Immature natural killer cell (primary cell): ENCODE measurements at regions not wholly inside any gene's neighbourhood (a gene's known extent, or its start where the extent isn't known, plus 50 kb on each side); places are given as distances from the start of the nearest gene placed in this dataset.
A peak's percentile ranks its signal among the peaks of the same experiment; 100 is the strongest.

Experiments
- DNase-seq, 3 donors: peaks; one replicate each; pipeline ENCODE4 v3.0.0; 2022; ENCODE audit warnings: mixed read lengths in 1 of 3
- H3K27ac Mint-ChIP-seq, 6 donors: one replicate each; pipeline ENCODE4 v1.8.0; 2020; ENCODE audit warnings: mixed read lengths in 6 of 6, mild to moderate bottlenecking in 5 of 6, inconsistent platforms in 4 of 6, moderate library complexity in 3 of 6
- H3K27me3 Mint-ChIP-seq, 3 donors: one replicate each; pipeline ENCODE4 v1.8.0; 2020 to 2021; ENCODE audit warnings: low read depth in 3 of 3, mild to moderate bottlenecking in 3 of 3, mixed read lengths in 3 of 3, moderate library complexity in 3 of 3, inconsistent platforms in 1 of 3
- H3K36me3 Mint-ChIP-seq, 3 donors: one replicate each; pipeline ENCODE4 v1.8.0; 2020; ENCODE audit warnings: mixed read lengths in 3 of 3, inconsistent platforms in 2 of 3, mild to moderate bottlenecking in 2 of 3
- H3K4me1 Mint-ChIP-seq, 2 donors: one replicate each; pipeline ENCODE4 v1.8.0; 2020; ENCODE audit warnings: inconsistent platforms in 2 of 2, mild to moderate bottlenecking in 2 of 2, mixed read lengths in 2 of 2, moderate library complexity in 1 of 2
- H3K4me3 Mint-ChIP-seq, 5 donors: one replicate each; pipeline ENCODE4 v1.8.0; 2020; ENCODE audit warnings: mild to moderate bottlenecking in 5 of 5, mixed read lengths in 5 of 5, inconsistent platforms in 3 of 5, moderate library complexity in 3 of 5
- H3K9me3 Mint-ChIP-seq, 6 donors: one replicate each; pipeline ENCODE4 v1.8.0; 2020; ENCODE audit warnings: mild to moderate bottlenecking in 6 of 6, mixed read lengths in 6 of 6, inconsistent platforms in 4 of 6, moderate library complexity in 3 of 6

DNA sequence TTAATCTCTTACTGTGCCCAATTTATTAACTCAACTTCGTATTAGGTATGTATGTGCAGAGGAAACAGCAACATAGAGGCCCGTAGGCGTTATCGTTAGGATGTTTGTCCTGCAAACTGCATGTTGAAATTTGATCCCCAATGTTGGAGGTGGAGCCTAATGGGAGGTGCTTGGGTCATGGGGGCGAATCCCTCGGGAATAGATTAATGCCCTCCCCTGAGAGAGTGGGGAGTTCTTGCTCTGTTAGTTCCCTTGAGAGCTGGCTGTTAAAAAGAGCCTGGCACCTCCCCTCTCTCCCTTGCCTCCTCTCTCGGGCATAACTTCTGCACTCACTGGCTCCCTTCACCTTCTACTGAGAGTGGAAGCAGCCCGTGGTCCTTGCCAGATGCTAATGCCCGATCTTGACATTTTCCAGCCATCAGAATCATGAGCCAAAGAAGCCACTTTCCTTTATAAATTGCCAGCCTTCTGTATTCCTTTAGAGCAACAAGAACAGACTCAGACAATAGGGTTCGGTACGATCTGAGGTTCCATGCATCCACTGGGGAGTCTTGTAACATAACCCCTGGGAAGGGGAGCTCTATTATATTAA, 149.0 kb upstream of the RAB4A start:
- H3K9me3 Mint-ChIP-seq: peaks cover 0 to 1% (median 0%) of the 10 kb centered on the region in 6 donors
- DNase-seq: no peak

DNA sequence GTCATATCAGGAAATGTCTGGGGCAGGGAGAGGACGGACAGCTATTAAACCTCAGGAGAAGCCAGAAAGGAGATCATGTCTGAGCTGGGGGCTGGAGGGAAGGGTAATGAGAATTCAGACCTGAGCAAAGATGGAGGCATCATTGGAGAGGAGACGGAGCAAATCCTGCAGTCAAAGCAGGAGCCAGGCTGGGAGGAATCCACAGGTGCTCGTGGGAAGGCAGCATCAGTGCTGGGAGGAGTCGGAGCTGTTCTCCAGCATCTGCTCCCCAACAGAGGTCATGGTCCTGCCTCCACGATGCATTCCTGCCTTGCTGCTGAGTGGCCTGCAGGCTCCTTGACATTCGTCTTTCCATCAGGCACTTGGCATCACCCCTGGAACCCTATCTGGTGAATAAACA, 148.3 kb upstream of the RAB4A start:
- DNase-seq: no peak
- Mint-ChIP-seq H3K4me3 (no peak overlapping the region), H3K4me1 (peaks cover 11 to 13% of the 10 kb centered on the region in 2 donors), H3K36me3 (no peaks in the 10 kb centered on the region), H3K9me3 (peaks cover 0 to 1% (median 0%) of the 10 kb centered on the region in 6 donors), H3K27me3 (peaks cover 1 to 7% (median 3%) of the 10 kb centered on the region in 3 donors), H3K27ac (no peak overlapping the region)

More for the DNA sequence above, 149.0 kb upstream of the RAB4A start:
- Mint-ChIP-seq H3K4me1 (peaks cover 5 to 6% of the 10 kb centered on the region in 2 donors), H3K4me3 (no peak overlapping the region), H3K27ac (no peak overlapping the region), H3K36me3 (no peaks in the 10 kb centered on the region), H3K27me3 (peaks cover 2 to 7% (median 3%) of the 10 kb centered on the region in 3 donors)

DNA sequence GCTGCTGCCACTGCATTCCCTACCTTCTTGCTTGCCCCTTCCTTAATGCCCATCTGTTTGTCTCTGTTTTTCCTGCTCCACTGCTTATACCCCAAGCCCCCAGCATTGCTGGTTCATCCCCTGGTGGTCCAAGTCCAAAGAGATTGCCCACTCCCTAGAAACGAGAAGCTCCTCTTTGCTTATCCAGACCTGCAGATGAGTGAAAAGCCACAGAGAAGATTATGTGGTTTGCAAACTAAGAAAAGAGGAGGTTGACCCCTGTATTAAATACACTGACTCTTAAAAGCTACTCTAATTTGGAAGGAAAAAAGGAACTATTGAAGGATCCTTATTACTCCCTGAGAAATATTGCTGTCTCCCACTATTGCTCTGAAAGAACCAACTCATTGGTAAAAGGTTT, 146.8 kb upstream of the RAB4A start:
- Mint-ChIP-seq H3K27ac (no peak overlapping the region), H3K4me1 (peaks cover 22 to 27% of the 10 kb centered on the region in 2 donors), H3K27me3 (peaks cover 1 to 7% (median 3%) of the 10 kb centered on the region in 3 donors), H3K4me3 (no peak overlapping the region), H3K9me3 (peaks cover 0 to 1% (median 0%) of the 10 kb centered on the region in 6 donors), H3K36me3 (no peaks in the 10 kb centered on the region)
- no peak for DNase-seq

DNA sequence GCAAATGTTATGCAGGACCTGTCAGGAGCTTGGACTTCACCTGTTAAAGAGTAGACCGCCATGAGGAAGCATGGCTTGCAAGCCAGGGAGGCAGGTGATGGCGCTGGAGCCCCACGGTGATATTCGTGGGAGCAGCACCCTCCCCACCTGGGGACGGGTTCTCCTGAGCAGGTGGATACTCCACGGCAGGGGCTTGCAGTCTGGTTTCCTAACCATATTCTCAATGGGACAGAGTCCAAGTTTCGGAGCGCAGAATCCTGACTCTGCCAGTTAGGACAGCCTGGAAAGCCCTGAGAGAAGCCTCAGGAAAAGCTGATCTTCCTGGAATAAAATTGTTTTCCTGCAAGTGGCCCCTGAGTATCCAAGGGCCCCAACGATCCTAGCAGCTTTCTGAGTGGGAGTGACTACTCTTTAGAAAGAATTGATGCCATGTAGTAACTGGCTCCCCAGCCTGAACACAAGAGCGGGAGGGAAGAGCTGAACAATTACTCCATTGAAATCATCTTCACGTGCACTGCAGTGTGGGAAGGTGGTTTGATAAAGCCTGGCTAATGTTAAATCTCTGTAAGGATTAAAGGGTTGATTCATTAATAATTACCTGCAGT, 146.3 kb upstream of the RAB4A start:
- no peak overlapping the region for H3K4me3 Mint-ChIP-seq
- H3K27me3 Mint-ChIP-seq: peaks cover 1 to 7% (median 3%) of the 10 kb centered on the region in 3 donors
- no peaks in the 10 kb centered on the region for H3K9me3 Mint-ChIP-seq
- no peak for DNase-seq
- H3K36me3 Mint-ChIP-seq: no peaks in the 10 kb centered on the region
- H3K4me1 Mint-ChIP-seq: peaks cover 27 to 32% of the 10 kb centered on the region in 2 donors
- no peak overlapping the region for H3K27ac Mint-ChIP-seq

DNA sequence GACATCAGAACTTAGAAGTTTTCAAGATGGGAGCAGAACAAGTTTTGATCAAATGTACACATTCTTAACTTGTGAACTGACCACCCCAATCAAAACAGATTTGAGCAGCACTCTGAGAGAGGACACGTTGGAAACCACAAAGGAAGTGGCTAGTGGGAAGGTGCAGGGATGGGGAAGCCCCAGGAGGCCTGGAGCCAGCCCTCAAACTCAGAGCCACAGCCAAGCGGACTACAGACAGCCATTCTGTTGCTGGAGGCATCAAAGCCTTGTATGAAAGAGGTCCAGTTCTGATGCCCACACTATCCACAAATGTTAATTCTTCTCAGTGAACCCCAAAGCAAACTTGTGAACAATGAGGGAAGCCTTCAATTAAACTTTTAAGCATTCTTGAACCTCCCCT, 143.6 kb upstream of the RAB4A start:
- peak overlapping the region in 1 of 6 donors; percentile 9 for H3K27ac Mint-ChIP-seq
- DNase-seq: peak; percentile 40 to 44 (median 44)
- no peaks in the 10 kb centered on the region for H3K36me3 Mint-ChIP-seq
- no peaks in the 10 kb centered on the region for H3K9me3 Mint-ChIP-seq
- H3K27me3 Mint-ChIP-seq: peaks cover 4 to 10% (median 6%) of the 10 kb centered on the region in 3 donors
- peaks cover 54 to 59% of the 10 kb centered on the region in 2 donors for H3K4me1 Mint-ChIP-seq
- H3K4me3 Mint-ChIP-seq: peak overlapping the region in 3 of 5 donors; percentile 1 to 65 (median 18)

DNA sequence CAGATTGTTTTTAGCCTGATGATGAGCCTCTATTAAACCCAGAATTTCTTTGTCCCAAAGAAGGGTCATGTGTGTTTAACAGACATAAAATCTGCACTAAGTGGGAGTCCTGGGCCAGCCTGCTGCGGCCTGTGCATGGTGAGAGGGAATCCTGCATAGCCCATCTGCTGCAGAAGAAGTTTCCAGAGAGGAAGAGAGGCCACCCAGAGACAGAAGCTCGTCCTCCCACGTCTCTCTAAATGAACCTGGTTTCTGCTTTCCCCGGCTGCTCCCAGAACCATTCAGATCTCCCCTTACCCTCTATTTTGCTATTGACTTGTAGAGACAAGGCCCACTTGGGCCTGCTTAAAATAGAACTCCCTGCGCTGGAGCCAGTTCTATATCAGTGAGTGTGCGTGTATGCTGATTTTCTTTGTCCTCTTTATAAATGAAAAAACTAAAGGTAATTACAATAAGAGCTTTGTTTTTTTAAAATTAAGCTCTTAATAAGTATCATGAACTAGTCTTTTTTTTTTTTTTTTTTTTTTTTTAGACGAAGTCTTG, 142.8 kb upstream of the RAB4A start:
- H3K9me3 Mint-ChIP-seq: no peaks in the 10 kb centered on the region
- H3K4me3 Mint-ChIP-seq: peak overlapping the region in 1 of 5 donors; percentile 22
- no peaks in the 10 kb centered on the region for H3K36me3 Mint-ChIP-seq
- DNase-seq: no peak
- H3K4me1 Mint-ChIP-seq: peaks cover 55 to 60% of the 10 kb centered on the region in 2 donors
- no peak overlapping the region for H3K27ac Mint-ChIP-seq
- H3K27me3 Mint-ChIP-seq: peaks cover 6 to 12% (median 7%) of the 10 kb centered on the region in 3 donors

DNA sequence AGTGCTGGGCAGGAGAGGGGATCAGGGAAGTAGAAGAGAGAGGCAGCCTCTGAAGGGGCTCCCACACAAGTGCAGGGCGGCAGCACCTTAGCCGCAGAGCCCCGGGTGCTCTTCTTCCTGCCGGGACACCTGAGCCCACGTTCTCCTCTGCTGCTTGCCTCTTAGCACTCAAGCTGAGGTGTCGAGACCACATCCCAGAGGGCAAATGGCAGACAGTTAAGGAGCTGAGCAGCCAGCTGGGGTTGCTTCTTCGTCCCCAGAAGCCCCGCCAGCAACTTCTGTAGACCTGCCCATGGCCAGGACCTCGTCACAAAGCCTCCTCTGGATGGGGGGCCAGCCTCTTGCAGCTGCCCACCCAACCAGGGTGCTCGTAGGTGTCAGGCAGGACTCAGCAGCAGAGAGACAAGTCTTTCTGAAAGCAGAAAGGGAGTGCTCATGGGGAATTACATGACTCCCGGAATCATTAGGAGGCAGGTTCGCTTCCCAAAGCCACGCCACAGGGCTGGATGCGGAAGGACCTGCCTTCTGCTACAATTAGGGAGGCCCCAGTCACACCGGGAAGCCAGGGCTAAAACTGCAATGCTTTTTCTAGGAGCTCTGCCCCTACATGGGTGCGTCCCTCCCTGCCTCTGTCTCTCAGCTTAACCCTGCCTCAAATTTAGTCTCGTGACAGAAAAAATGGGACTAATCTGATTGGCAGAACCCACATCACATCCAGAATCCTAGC, 141.4 kb upstream of the RAB4A start:
- Mint-ChIP-seq H3K27ac (peak overlapping the region in 1 of 6 donors; percentile 47), H3K9me3 (peaks cover 2 to 6% (median 5%) of the 10 kb centered on the region in 6 donors), H3K36me3 (peaks cover 4 to 7% (median 4%) of the 10 kb centered on the region in 3 donors), H3K4me3 (peak overlapping the region; percentile 48 to 69 (median 61)), H3K27me3 (peaks cover 6 to 18% (median 9%) of the 10 kb centered on the region in 3 donors), H3K4me1 (peaks cover 55 to 60% of the 10 kb centered on the region in 2 donors)
- DNase-seq: peak; percentile 59 to 66 (median 66)

DNA sequence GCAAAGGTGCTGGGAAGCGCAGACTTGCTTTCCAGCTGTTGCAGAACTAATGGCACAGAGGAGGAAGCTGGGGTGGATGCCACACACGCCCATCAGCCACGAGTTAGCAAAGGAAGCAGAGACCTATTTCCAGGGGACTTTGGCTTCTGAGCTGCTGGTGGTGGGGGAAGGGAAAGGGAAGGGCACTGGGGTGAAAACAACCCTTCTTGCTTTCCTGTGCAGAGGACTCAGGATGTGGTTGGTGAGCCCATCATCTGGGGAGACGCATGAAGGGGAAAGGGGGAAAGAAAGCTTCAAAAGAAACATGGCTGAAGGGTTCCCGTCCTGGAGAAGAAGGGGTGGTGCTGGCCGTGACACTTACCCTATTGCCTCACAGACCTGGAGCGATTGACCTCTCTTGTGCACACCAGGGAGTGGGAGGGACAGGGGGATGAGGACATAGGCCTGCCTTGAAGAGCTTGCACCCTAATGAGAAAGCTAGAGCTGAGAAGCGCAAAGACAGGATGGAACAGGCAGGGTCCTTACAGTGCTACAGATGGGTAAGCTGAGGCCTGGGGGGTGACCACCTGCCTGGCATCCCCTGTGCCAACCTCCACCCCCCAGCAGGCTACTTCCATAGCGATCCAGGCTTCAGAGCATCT, 140.8 kb upstream of the RAB4A start:
- Mint-ChIP-seq H3K4me3 (peak overlapping the region; percentile 38 to 69 (median 61)), H3K27ac (peak overlapping the region in 2 of 6 donors; percentile 11 to 59), H3K36me3 (peaks cover 4 to 7% (median 4%) of the 10 kb centered on the region in 3 donors), H3K9me3 (peaks cover 2 to 9% (median 6%) of the 10 kb centered on the region in 6 donors), H3K27me3 (peaks cover 8 to 18% (median 9%) of the 10 kb centered on the region in 3 donors), H3K4me1 (peaks cover 55 to 60% of the 10 kb centered on the region in 2 donors)
- peak in 1 of 3 donors; percentile 7 for DNase-seq

DNA sequence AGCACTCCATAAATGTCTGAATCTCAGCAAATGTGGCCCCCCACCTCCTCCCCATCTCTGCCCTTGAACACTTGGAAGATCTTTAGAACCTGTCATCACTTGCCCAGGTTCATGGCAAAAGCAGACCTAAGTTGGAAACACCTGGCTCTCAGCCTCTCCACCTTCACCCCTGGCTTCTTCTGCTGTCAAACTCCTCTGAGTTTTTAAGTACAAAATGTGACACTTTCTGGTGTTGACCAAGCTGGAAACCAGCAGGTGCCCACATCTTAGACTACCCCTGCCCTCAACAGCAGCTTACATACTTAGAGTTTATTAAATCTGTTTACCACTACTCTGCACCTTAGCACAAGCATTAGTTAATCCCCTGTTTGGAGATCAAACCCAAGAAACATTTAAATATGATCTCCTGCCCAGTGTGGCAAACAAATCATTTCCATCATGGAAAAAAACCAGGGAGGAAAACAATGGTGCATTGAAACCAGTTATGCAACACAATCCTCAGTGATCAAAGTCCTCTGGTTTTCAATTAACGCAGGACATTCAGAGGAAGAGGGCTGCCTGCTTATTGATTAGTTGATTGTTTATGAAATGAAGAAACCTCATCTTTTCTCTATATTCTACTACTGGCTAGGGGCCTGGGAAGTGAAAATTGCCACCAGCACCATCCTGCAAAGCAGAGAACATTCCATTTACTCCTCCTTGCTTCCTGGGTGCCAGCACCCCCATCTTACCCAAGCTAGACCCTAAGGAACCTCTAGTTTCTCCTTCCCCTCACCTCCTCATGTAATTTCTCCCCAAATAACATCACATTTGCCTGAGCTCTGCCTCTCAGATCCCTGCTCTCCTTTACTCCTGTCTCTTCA, 139.4 kb upstream of the RAB4A start:
- peaks cover 2 to 16% (median 9%) of the 10 kb centered on the region in 6 donors for H3K9me3 Mint-ChIP-seq
- peaks cover 8 to 16% (median 12%) of the 10 kb centered on the region in 3 donors for H3K27me3 Mint-ChIP-seq
- DNase-seq: peak; percentile 27 to 44 (median 39)
- H3K4me1 Mint-ChIP-seq: peaks cover 55 to 59% of the 10 kb centered on the region in 2 donors
- peaks cover 4 to 7% (median 4%) of the 10 kb centered on the region in 3 donors for H3K36me3 Mint-ChIP-seq
- H3K4me3 Mint-ChIP-seq: peak overlapping the region; percentile 0 to 49 (median 39)
- H3K27ac Mint-ChIP-seq: peak overlapping the region in 1 of 6 donors; percentile 43

DNA sequence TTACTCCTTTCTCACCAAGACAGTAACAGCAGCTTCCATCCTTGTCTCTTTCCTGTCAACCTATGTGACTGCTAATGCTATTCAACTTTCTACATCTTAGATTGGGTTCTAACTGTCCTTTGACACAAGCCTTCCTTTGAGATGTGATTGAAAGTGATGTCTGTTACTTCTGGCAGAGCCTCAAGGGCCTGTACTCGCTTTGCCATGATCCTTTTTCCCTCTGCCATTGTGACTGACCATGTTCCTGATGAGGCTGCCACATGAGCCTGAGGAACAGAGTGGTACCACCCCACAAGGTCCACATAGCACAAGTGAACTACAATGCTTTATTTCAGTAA, 138.8 kb upstream of the RAB4A start:
- Mint-ChIP-seq H3K4me3 (peak overlapping the region in 4 of 5 donors; percentile 0 to 24 (median 3)), H3K27me3 (peaks cover 8 to 14% (median 11%) of the 10 kb centered on the region in 3 donors), H3K36me3 (peaks cover 4 to 7% (median 4%) of the 10 kb centered on the region in 3 donors), H3K4me1 (peaks cover 51 to 53% of the 10 kb centered on the region in 2 donors), H3K27ac (peak overlapping the region in 2 of 6 donors; percentile 4 to 43), H3K9me3 (peaks cover 2 to 16% (median 9%) of the 10 kb centered on the region in 6 donors)
- DNase-seq: no peak

DNA sequence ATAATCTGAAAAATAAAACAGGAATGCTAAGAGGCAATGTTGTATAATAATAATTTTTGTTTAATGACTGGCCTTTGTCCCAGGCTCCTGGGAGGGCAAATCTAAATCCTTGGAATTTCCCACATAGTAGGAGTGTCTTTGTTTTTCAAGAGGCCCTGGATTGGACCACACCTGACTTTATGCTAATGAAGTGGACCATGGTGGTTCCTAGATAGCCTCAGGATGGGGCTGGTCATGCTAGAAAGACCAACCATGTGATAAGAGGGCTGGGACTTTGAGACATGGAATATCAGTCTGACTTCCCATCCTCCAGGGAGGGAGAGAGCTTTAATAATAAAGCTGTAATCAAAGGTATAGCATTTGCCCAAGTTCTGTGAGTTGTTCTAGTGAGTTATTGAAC, 138.2 kb upstream of the RAB4A start:
- peaks cover 2 to 16% (median 9%) of the 10 kb centered on the region in 6 donors for H3K9me3 Mint-ChIP-seq
- H3K4me1 Mint-ChIP-seq: peaks cover 44 to 46% of the 10 kb centered on the region in 2 donors
- no peak overlapping the region for H3K27ac Mint-ChIP-seq
- no peak overlapping the region for H3K4me3 Mint-ChIP-seq
- peaks cover 4 to 7% (median 4%) of the 10 kb centered on the region in 3 donors for H3K36me3 Mint-ChIP-seq
- DNase-seq: no peak
- H3K27me3 Mint-ChIP-seq: peaks cover 8 to 14% (median 11%) of the 10 kb centered on the region in 3 donors

DNA sequence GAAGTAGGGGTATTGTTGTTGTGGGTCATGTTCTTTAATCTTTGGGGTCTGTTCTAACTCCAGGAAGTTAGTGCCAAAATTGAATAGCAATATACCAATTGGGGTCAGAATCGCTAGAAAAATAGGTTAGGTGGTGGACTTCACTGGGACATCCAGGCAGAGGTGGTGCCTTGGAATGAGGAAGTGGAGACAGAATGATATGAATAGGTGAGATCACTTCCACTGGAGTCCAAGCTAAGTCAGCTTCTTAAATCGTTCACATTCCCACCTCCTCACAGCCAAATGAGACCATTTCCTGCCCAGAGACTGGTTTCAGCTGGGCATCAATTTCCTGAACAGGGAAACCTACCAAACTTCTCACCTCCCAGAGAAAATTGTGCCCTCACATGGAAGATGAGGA, 137.8 kb upstream of the RAB4A start:
- Mint-ChIP-seq H3K4me1 (peaks cover 40 to 42% of the 10 kb centered on the region in 2 donors), H3K27ac (no peak overlapping the region), H3K9me3 (peaks cover 2 to 16% (median 9%) of the 10 kb centered on the region in 6 donors), H3K36me3 (peaks cover 4 to 7% (median 4%) of the 10 kb centered on the region in 3 donors), H3K4me3 (no peak overlapping the region), H3K27me3 (peaks cover 8 to 14% (median 12%) of the 10 kb centered on the region in 3 donors)
- DNase-seq: no peak
